ENCODE measurements at regions not wholly inside any gene's neighbourhood (a gene's known extent, or its start where the extent isn't known, plus 50 kb on each side); places are given as distances from the start of the nearest gene placed in this dataset.

DNA sequence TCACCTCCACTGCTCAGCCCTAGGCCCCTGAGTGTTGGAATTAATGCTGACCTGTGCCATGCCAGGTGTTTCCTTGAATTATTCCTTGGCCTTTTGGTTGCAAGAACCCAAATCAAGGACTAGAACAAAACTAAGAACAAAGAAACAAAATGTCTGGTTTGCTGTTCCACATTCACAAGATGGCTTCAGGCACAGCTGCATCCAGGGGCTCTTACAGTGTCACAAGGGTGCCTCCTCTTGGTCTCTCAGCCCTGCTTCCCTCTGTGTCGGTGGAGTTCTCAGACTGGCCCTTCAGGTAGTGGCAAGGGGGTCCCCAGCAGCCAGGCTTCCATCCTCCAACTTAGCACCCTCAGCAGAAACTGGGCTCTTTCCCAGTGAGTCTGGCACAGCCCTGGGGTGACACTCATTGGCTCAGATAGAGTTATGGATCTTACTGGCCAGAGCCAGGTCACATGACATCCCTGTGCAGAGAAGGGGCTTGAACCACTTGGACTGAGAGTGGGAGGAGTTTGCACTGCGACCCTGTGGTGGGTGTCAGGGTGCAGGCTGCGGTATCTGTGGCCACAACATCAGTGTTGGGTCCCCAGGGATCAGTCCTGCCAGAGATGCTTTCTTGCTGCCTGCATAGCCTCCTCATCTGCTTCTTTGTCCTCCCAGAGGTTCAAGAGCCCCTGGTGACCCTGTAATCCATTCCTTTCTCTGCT, 427.7 kb upstream of the SULF2 start:
- DNase-seq (ENCODE audit: low spot score) = no peak
- TF ChIP-seq, protein P1, sequence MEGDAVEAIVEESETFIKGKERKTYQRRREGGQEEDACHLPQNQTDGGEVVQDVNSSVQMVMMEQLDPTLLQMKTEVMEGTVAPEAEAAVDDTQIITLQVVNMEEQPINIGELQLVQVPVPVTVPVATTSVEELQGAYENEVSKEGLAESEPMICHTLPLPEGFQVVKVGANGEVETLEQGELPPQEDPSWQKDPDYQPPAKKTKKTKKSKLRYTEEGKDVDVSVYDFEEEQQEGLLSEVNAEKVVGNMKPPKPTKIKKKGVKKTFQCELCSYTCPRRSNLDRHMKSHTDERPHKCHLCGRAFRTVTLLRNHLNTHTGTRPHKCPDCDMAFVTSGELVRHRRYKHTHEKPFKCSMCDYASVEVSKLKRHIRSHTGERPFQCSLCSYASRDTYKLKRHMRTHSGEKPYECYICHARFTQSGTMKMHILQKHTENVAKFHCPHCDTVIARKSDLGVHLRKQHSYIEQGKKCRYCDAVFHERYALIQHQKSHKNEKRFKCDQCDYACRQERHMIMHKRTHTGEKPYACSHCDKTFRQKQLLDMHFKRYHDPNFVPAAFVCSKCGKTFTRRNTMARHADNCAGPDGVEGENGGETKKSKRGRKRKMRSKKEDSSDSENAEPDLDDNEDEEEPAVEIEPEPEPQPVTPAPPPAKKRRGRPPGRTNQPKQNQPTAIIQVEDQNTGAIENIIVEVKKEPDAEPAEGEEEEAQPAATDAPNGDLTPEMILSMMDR (IDR thresholded peaks at IDR 0.05) = no peak
- Histone ChIP-seq H3K4me3 (no peak overlapping the region), H3K27ac (no peak overlapping the region)

DNA sequence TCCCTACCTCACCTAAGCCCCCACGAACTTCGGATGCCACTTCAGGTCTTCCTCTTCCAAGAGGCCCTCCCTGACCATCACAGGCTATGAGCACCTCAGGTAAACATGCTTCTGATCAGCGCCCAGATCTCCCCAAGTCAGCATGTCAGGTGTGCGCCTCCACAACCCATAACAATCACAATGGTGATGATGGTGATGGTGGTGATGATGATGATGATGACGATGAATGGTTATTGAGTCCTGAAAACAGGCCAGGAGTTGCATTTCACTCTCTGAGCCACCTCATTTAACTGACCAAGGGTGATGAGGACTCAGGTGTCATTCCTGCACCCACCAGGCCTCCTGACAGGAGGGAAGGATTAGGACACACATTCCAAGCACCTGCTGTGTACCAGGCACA, 426.6 kb upstream of the SULF2 start:
- no peak for DNase-seq (ENCODE audit: low spot score)
- Histone ChIP-seq H3K4me3 (no peak overlapping the region), H3K27ac (no peak overlapping the region)
- TF ChIP-seq, protein P1 (IDR thresholded peaks at IDR 0.05) = no peak

GRCh38 chr20:48211238-48211637, 426.0 kb upstream of the SULF2 start:
- no peak for DNase-seq (ENCODE audit: low spot score)
- TF ChIP-seq, protein P1 (IDR thresholded peaks at IDR 0.05) = no peak
- H3K27ac ChIP-seq = no peak overlapping the region
- H3K4me3 ChIP-seq = no peak overlapping the region

GRCh38 chr20:48210111-48211027, 425.1 kb upstream of the SULF2 start:
- no peak for DNase-seq (ENCODE audit: low spot score)
- TF ChIP-seq, protein P1 (IDR thresholded peaks at IDR 0.05) = no peak
- H3K27ac ChIP-seq = no peak overlapping the region
- no peak overlapping the region for H3K4me3 ChIP-seq

DNA sequence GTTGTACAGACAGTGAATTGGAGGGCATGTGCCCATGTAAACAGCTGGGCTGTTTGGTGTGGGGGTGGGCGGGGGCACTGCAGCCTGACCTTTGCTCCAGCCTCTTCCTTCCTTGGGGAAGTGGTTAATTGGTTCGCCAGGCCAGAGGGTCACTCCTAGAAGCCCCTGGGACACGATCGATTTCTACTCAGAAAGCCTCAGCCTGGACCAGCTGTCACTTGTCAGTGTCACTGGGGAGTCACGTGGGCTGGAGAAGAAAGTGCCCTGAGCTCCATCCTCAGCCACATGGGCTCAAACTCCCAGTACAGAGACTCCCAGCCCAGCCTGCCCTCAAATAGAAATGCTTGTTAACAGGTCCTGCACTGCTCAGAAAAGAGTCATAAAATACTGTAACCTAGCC, 423.8 kb upstream of the SULF2 start:
- DNase-seq (ENCODE audit: low spot score) = no peak
- H3K4me3 ChIP-seq = no peak overlapping the region
- TF ChIP-seq, protein P1 (IDR thresholded peaks at IDR 0.05) = no peak
- no peak overlapping the region for H3K27ac ChIP-seq

GRCh38 chr20:48208176-48208575, 422.9 kb upstream of the SULF2 start:
- DNase-seq (ENCODE audit: low spot score) = no peak
- Histone ChIP-seq H3K27ac (no peak overlapping the region), H3K4me3 (no peak overlapping the region)
- TF ChIP-seq, protein P1 (IDR thresholded peaks at IDR 0.05) = no peak
